Natural killer cell treated with Interleukin-12 subunit alpha and Interleukin-12 subunit beta and Interleukin-15 and Interleukin-18, amount 100 ng/mL, for 72 hours (primary cell): ENCODE measurements at regions not wholly inside any gene's neighbourhood (a gene's known extent, or its start where the extent isn't known, plus 50 kb on each side); places are given as distances from the start of the nearest gene placed in this dataset.
"Not testable (repeated sequence)": the region's sequence is repeated elsewhere in the genome, so short reads cannot be mapped to it uniquely, and the experiment has no call there.

Source experiments
- ATAC-seq, 2 donors: fragments of 150-1000 bp; cut with Tn5 transposase in 1 of 2; sonication (Bioruptor Pico), chemical (Tn5 transposase) in 1 of 2; 2 replicates each; pipeline ENCODE4 v1.10.0; 2021
- DNase-seq: peaks from one replicate; pipeline ENCODE4 v3.0.0; 2022; ENCODE audit warnings: low spot score
- H3K27ac Mint-ChIP-seq, 2 donors: 1 replicate in 1 of 2; 2 replicates in 1 of 2; pipeline ENCODE4 v1.8.0; 2022; ENCODE audit warnings: mixed read lengths in 2 of 2, mild to moderate bottlenecking in 1 of 2, moderate library complexity in 1 of 2
- H3K27me3 Mint-ChIP-seq, 2 donors: 1 replicate in 1 of 2; 2 replicates in 1 of 2; pipeline ENCODE4 v1.8.0; 2022; ENCODE audit warnings: mixed read lengths in 2 of 2
- H3K36me3 Mint-ChIP-seq: one replicate; pipeline ENCODE4 v1.8.0; 2022; ENCODE audit warnings: mixed read lengths
- H3K4me1 Mint-ChIP-seq, 2 donors: 1 replicate in 1 of 2; 2 replicates in 1 of 2; pipeline ENCODE4 v1.8.0; 2022; ENCODE audit warnings: low read depth in 2 of 2, mixed read lengths in 2 of 2, mild to moderate bottlenecking in 1 of 2
- H3K4me3 Mint-ChIP-seq: one replicate; pipeline ENCODE4 v1.8.0; 2022; ENCODE audit warnings: mixed read lengths
- H3K9me3 Mint-ChIP-seq: 2 replicates; pipeline ENCODE4 v1.8.0; 2022; ENCODE audit warnings: mixed read lengths

DNA sequence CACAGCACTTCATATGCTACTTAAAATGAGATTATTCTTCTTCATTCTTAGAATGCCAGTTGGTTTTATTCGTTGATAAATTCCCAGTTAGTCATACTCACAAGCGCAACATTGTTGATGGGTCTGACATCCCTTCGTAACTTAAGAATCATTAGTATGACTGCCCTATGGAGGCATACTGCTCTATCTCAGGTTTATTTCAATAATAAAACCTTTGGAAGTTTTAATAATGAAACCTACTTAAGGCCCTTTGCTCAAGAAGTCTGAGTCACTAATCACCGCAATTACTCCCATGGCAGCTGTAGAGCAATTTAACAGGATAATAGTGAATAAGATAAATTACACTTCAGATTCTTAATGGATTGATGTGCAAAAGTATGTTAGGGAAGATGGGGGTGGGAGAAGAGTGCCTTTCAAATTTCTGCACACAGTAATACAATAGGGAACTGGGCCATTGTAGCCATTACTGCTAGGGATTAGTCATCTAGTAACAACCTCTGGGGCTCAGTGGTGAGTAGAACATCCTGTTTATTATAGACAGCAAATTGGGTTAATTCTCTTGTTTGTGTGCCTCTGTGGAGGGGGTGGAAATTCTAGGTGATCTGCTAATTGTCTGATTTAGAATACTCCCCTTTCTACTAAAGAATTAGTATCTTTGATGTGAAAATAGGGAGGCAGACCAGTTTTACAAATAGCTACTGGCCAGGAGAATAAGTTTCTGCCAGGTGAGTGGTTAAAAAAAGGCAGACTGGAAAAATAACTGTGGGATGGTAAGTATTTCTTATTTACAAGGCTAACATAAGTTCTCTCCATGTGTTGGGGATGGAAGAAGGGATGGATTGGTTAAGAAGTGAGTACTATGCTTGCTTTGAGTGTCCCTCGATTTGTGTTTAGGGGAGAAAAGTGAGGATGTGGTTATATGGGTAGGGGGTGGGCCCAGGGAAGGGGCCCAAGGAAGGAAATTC lies 74.5 kb upstream of the VKORC1L1 start:
- ATAC-seq: peak in 1 of 2 donors; percentile 88
- Mint-ChIP-seq H3K9me3 (no peaks in the 10 kb centered on the region), H3K27ac (peak overlapping the region; percentile 10 to 72), H3K4me1 (peaks cover 7 to 20% of the 10 kb centered on the region in 2 donors), H3K4me3 (peak overlapping the region; percentile 76), H3K27me3 (no peaks in the 10 kb centered on the region), H3K36me3 (peaks cover 4% of the 10 kb centered on the region)
- DNase-seq: no peak

DNA sequence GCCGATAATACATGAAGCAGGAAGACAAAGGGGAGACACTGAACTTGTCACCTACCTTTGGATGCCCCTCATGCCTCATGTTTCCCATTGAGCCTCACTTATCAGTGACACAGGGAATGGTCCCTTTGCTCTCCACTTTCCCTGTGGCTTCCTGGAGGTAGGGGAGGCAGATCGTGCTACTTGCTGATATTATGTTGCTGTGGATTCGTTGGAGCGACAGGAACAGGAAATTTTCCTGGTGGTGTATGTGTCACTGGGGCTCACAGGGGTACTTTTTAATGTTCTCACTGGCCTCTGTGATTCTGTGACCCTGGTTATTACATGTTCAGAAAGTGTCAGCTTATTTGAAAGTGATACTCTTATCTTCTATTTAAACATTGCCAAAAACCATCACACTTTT lies 72.7 kb upstream of the VKORC1L1 start:
- H3K9me3 Mint-ChIP-seq, H3K27ac Mint-ChIP-seq, H3K4me3 Mint-ChIP-seq, H3K27me3 Mint-ChIP-seq, H3K36me3 Mint-ChIP-seq, ATAC-seq, DNase-seq: not testable (repeated sequence)
- peaks cover 7 to 20% of the 10 kb centered on the region in 2 donors for H3K4me1 Mint-ChIP-seq

DNA sequence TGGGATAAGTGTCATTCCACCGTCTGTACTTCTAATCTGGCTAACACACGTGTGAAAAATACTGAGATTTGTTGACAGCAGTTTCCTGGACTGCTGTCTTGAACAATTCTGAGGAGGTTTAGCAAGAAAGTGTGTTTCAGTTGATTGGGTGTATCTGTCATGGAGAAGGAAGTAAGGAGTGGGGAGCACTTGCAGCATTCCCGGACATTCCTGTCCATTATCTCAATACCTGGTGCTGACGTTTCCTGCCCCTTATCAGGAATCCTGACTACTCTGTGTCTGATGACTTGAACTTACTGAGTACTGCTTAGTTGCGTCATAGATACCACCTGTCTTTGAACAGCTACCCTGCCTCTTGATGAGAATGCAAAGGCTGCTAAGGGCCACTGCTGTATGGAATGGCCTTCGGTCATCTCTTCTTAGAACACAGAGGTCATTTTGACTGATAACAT lies 72.0 kb upstream of the VKORC1L1 start:
- no peak for ATAC-seq
- H3K9me3 Mint-ChIP-seq: no peaks in the 10 kb centered on the region
- no peak overlapping the region for H3K4me3 Mint-ChIP-seq
- no peak overlapping the region for H3K27ac Mint-ChIP-seq
- peaks cover 4% of the 10 kb centered on the region for H3K36me3 Mint-ChIP-seq
- DNase-seq: no peak
- no peaks in the 10 kb centered on the region for H3K27me3 Mint-ChIP-seq
- peaks cover 7 to 19% of the 10 kb centered on the region in 2 donors for H3K4me1 Mint-ChIP-seq

DNA sequence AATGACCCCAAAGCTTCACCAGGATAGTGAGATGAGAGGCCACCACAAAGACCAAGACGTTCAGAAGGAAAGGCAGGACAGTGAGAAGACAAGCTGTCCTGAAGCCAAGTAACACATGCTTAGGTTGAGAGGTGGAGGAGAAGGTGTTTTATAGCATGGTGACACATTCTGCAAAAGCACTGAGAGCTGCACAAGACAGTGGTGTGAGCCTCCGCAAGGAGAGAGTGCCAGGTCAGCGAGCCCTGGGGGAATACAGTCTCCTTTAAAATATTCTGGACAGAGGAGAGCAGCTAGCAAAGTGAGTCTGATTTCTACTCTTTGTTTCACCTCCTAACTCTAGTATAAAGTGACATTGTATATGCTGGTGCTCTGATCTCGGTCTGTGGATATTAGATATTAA lies 68.0 kb upstream of the VKORC1L1 start:
- Mint-ChIP-seq H3K27ac (no peak overlapping the region), H3K4me1 (peaks cover 2 to 17% of the 10 kb centered on the region in 2 donors)
- no peak for ATAC-seq

DNA sequence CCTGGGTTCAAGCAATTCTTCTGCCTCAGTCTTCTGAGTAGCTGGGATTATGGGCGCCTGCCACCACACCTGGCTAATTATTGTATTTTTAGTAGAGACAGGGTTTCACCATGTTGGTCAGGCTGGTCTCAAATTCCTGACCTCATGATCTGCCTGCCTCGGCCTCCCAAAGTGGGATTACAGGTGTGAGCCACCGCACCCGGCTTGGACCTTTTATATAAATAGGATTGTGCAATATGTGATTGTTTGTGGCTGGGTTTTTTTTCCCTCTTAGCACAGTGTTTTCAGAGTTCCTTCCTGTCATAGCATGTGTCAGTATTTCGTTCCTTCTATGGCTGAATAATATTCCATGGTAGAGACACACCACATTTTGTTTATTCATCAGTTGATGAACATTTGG lies 65.8 kb upstream of the VKORC1L1 start:
- H3K36me3 Mint-ChIP-seq, DNase-seq, H3K27me3 Mint-ChIP-seq, H3K4me3 Mint-ChIP-seq, ATAC-seq, H3K9me3 Mint-ChIP-seq, H3K27ac Mint-ChIP-seq: not testable (repeated sequence)
- peaks cover 2 to 26% of the 10 kb centered on the region in 2 donors for H3K4me1 Mint-ChIP-seq

More for the DNA sequence above, 68.0 kb upstream of the VKORC1L1 start:
- Mint-ChIP-seq H3K4me3 (no peak overlapping the region), H3K9me3 (no peaks in the 10 kb centered on the region), H3K27me3 (no peaks in the 10 kb centered on the region), H3K36me3 (peaks cover 4% of the 10 kb centered on the region)
- no peak for DNase-seq

DNA sequence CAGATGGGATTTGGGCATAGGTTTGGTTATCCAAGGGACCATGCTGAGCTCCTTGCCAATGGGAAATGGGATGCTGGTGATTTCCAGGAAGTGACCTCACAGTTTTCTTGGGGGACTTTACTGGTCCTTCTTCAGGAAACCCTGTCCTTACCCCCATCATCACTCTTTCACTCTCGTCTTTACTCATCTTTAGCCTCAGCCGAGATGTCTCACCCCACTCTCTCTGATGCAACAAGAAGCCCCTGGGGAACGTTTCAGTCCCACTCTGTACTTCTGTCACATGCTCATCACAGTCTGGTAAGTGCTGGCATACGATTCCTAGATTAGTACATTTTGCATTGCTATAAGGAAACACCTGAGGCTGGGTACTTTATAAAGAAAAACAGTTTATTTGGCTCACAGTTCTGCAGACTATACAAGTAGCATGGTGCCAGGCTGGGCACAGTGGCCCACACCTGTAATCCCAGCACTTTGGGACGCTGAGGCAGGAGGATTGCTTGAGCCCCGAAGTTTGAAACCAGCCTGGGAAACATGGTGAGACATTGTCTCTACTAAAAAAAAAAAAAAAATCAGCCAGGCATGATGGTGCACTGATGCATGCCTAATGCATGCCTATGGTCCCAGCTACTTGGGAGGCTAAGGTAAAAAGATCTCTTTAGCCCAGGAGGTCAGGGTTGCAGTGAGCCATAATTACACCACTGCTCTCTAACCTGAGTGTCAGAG lies 63.5 kb upstream of the VKORC1L1 start:
- peaks cover 2 to 26% of the 10 kb centered on the region in 2 donors for H3K4me1 Mint-ChIP-seq
- ATAC-seq (peak; percentile 73 to 87), DNase-seq (no peak)
- H3K27ac Mint-ChIP-seq: peak overlapping the region; percentile 12 to 46
- H3K27me3 Mint-ChIP-seq: no peaks in the 10 kb centered on the region
- peaks cover 4% of the 10 kb centered on the region for H3K36me3 Mint-ChIP-seq
- peak overlapping the region; percentile 17 for H3K4me3 Mint-ChIP-seq
- no peaks in the 10 kb centered on the region for H3K9me3 Mint-ChIP-seq

DNA sequence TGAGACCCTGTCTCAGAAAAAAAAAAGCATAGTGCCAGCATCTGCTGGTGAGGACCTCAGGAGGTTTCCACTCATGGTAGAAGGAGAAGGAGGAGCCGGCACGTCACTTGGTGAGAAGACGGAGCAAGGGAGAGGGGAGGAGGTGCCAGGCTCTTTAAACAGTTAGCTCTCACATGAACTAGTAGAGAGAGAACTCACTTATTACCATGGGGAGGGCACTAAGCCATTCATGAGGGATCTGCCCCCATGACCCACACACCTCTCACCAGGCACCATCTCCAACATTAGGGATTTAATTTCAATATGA lies 62.9 kb upstream of the VKORC1L1 start:
- Mint-ChIP-seq H3K36me3 (peaks cover 4% of the 10 kb centered on the region), H3K4me1 (peaks cover 2 to 26% of the 10 kb centered on the region in 2 donors), H3K9me3 (no peaks in the 10 kb centered on the region), H3K27ac (peak overlapping the region; percentile 12 to 46), H3K4me3 (peak overlapping the region; percentile 17), H3K27me3 (no peaks in the 10 kb centered on the region)
- ATAC-seq: peak in 1 of 2 donors; percentile 11
- no peak for DNase-seq

DNA sequence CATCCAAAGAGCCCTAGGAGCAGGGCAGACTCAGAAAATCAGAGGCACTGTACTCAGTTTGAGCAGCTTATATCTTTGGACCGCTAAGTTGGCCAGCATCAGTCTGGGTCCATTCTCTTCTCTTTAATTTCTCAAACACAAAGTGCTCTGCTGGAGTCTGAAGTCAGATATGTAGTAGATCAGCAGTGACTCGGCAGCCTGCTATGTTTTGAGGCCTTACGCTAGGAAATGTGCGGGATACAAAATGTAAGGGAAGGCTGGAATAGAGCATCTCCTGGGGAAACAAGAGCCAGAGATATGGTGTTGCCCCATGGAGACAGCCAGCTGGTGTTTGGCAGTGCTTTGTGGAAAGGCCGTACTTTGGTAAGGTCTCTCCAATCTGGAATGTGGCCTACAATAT lies 60.6 kb upstream of the VKORC1L1 start:
- Mint-ChIP-seq H3K27me3 (no peaks in the 10 kb centered on the region), H3K36me3 (peaks cover 4% of the 10 kb centered on the region)
- no peak for DNase-seq

DNA sequence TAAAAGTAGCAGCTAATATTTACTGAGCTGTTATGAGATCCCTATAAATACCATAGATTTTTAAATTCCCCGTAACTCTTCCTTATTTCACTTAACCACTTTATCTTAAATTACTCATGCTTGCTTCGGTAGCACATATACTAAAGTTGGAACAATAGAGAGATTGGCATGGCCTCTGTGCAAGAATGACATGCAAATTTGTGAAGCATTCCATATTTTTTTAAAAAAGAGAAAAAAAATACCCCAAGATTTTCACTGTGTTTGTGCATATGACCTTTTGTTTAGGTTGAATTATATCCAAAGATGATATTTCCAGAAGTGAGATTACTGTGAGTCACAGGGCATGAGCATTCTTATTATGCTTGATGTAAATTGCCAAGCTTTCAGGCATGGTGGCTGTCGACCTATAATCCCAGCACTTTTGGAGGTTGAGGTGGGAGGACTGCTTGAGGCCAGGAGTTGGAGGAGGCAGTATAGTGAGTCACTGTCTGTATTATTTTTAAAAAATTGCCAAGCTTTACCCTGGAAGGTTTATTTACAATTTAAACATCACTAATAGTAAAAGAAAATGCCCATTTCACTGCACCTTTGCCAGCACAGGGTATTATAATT lies 58.2 kb upstream of the VKORC1L1 start:
- H3K36me3 Mint-ChIP-seq: not testable (repeated sequence)

More for the DNA sequence above, 60.6 kb upstream of the VKORC1L1 start:
- no peaks in the 10 kb centered on the region for H3K9me3 Mint-ChIP-seq
- H3K27ac Mint-ChIP-seq: no peak overlapping the region
- peaks cover 2 to 26% of the 10 kb centered on the region in 2 donors for H3K4me1 Mint-ChIP-seq
- ATAC-seq: no peak
- H3K4me3 Mint-ChIP-seq: no peak overlapping the region

DNA sequence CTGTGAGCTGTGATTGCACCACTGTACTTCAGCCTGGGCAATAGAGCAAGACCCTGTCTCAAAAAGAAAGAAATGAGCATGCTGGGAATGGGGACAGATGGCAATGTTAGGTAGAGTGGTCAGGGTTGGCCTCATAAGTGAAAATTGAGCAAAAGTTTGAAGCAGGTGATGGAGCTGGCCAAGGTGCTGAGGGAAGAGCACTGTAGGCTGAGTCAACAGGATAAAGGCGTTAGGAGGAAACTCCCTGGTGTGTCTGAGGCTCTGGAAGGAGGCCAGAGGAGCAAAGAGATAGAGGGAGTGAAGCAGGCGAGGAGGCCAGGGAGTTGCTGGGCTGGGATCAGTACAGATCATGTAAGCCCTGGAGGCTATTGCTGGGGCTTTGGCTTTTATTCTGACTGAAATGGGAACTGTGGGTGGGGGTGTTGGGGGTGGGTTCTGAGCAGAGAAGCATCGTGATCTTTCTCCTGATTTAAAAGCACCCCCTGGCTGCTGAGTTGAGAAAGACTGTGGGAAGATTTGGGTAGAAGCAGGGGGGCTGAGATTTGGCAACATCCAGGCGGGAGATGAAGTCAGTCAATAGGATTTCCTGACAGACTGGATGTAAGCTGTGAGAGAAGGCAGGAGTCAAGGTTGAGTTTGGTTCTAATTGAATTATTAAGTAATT lies 52.5 kb upstream of the VKORC1L1 start:
- Mint-ChIP-seq H3K4me1 (no peaks in the 10 kb centered on the region), H3K9me3 (no peaks in the 10 kb centered on the region), H3K36me3 (no peaks in the 10 kb centered on the region), H3K27me3 (no peaks in the 10 kb centered on the region), H3K27ac (no peak overlapping the region), H3K4me3 (no peak overlapping the region)
- DNase-seq: no peak
- ATAC-seq: peak in 1 of 2 donors; percentile 62

More for the DNA sequence above, 58.2 kb upstream of the VKORC1L1 start:
- not testable (repeated sequence) for DNase-seq, ATAC-seq, H3K4me3 Mint-ChIP-seq, H3K9me3 Mint-ChIP-seq, H3K27me3 Mint-ChIP-seq, H3K27ac Mint-ChIP-seq
- peaks cover 2 to 11% of the 10 kb centered on the region in 2 donors for H3K4me1 Mint-ChIP-seq
